Stomach (tissue), 4 donors: ENCODE measurements at regions not wholly inside any gene's neighbourhood (a gene's known extent, or its start where the extent isn't known, plus 50 kb on each side); places are given as distances from the start of the nearest gene placed in this dataset.

Experiments used
- CTCF ChIP-seq, 7 experiments: fragments of 450-650 bp in 4 of 7; fragments of 200-600 bp in 3 of 7; sonication (generic) in 3 of 7; IDR thresholded peaks; one replicate each; pipeline ENCODE4 v1.5.1; 2016 to 2019; ENCODE audit warnings: antibody characterized with exemption in 7 of 7, control low read depth in 2 of 7, mild to moderate bottlenecking in 1 of 7
- EP300 ChIP-seq: sonication (generic); formaldehyde crosslinking; IDR thresholded peaks from one replicate; pipeline ENCODE4 v1.6.1; 2017; ENCODE audit warnings: antibody characterized with exemption
- POLR2A ChIP-seq, 4 donors: fragments of 450-650 bp; IDR thresholded peaks; one replicate each; pipeline ENCODE4 v1.6.1; 2016; ENCODE audit warnings: antibody characterized with exemption in 4 of 4, control low read depth in 2 of 4, mild to moderate bottlenecking in 1 of 4, moderate library complexity in 1 of 4

DNA sequence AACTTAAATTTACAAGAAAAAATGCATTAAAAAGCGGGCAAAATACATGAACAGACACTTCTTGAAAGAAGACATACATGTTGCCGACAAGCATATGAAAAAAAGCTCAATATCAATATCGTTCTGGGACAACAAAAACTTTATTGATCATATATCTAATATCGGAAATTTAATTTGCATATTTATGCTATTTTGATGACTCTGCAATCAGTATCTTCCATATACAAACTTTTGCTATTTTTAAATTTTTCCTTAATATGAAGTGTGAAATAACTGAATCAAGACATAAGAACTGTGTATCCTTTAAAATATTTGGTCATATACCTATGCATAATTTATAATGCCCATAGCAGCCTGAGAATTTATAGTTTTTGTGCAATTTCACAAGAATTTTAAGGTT lies 224.6 kb downstream of the ALX1 start:
- no peak for TF ChIP-seq CTCF (IDR thresholded peaks at IDR 0.05)
- TF ChIP-seq POLR2A (IDR thresholded peaks at IDR 0.05) = no peak
- no peak for TF ChIP-seq EP300
